Mesendoderm (in vitro differentiated cells): ENCODE measurements at regions not wholly inside any gene's neighbourhood (a gene's known extent, or its start where the extent isn't known, plus 50 kb on each side); places are given as distances from the start of the nearest gene placed in this dataset.
"Not testable (repeated sequence)": the region's sequence is repeated elsewhere in the genome, so short reads cannot be mapped to it uniquely, and the experiment has no call there.

Source experiments
- DNase-seq: peaks from one replicate; pipeline ENCODE4 v3.0.0; 2013
- H2AK5ac ChIP-seq: 2 replicates; pipeline ENCODE4 v1.6.1; 2013; ENCODE audit warnings: low read length, inconsistent platforms
- H2BK120ac ChIP-seq: 2 replicates; pipeline ENCODE4 v1.6.1; 2013; ENCODE audit warnings: low read depth, mild to moderate bottlenecking, low read length, moderate library complexity, mixed read lengths
- H2BK15ac ChIP-seq: replicated peaks from 2 replicates; pipeline ENCODE4 v1.6.1; 2013; ENCODE audit warnings: low read depth, mild to moderate bottlenecking, moderate library complexity
- H2BK5ac ChIP-seq: 2 replicates; pipeline ENCODE4 v1.6.1; 2013; ENCODE audit warnings: low read length, inconsistent platforms
- H3K18ac ChIP-seq: 2 replicates; pipeline ENCODE4 v1.6.1; 2013; ENCODE audit warnings: mild to moderate bottlenecking, low read length, mixed read lengths
- H3K23ac ChIP-seq: one replicate; pipeline ENCODE4 v1.6.1; 2013; ENCODE audit warnings: low read length
- H3K27ac ChIP-seq: 2 replicates; pipeline ENCODE4 v1.5.1; 2013; ENCODE audit warnings: low read depth, mild to moderate bottlenecking, inconsistent platforms, low read length, moderate library complexity
- H3K27me3 ChIP-seq: 2 replicates; pipeline ENCODE4 v1.6.1; 2013; ENCODE audit warnings: low read length, control low read depth, mild to moderate bottlenecking, inconsistent platforms; ENCODE audit not compliant: insufficient read depth, poor library complexity
- H3K36me3 ChIP-seq: 2 replicates; pipeline ENCODE4 v1.6.1; 2013; ENCODE audit warnings: low read length, inconsistent platforms; ENCODE audit not compliant: control insufficient read depth, insufficient read depth
- H3K4ac ChIP-seq: one replicate; pipeline ENCODE4 v1.6.1; 2013; ENCODE audit warnings: low read depth, mild to moderate bottlenecking, low read length, moderate library complexity
- H3K4me1 ChIP-seq: 2 replicates; pipeline ENCODE4 v1.6.1; 2013; ENCODE audit warnings: low read depth, low read length, inconsistent platforms; ENCODE audit not compliant: control insufficient read depth
- H3K4me2 ChIP-seq: 2 replicates; pipeline ENCODE4 v1.6.1; 2013; ENCODE audit warnings: low read length
- H3K4me3 ChIP-seq: 2 replicates; pipeline ENCODE4 v1.5.1; 2013; ENCODE audit warnings: mild to moderate bottlenecking, low read length
- H3K56ac ChIP-seq: one replicate; pipeline ENCODE4 v1.6.1; 2013; ENCODE audit warnings: low read length
- H3K79me1 ChIP-seq: 2 replicates; pipeline ENCODE4 v1.6.1; 2013; ENCODE audit warnings: low read length, inconsistent platforms
- H3K79me2 ChIP-seq: 2 replicates; pipeline ENCODE4 v1.6.1; 2013; ENCODE audit warnings: mild to moderate bottlenecking, low read length; ENCODE audit not compliant: control insufficient read depth, insufficient read depth
- H3K9ac ChIP-seq: 2 replicates; pipeline ENCODE4 v1.6.1; 2013; ENCODE audit warnings: low read length, inconsistent platforms
- H4K5ac ChIP-seq: one replicate; pipeline ENCODE4 v1.6.1; 2013; ENCODE audit warnings: low read length
- H4K8ac ChIP-seq: one replicate; pipeline ENCODE4 v1.6.1; 2013; ENCODE audit warnings: low read depth, mild to moderate bottlenecking, control low read depth, low read length, moderate library complexity
- WGBS: extraction: QIAGEN DNeasy Blood & Tissue Kit; methylation state at CpG from one replicate; pipeline ENCODE4 v1.1.7; 2013; ENCODE audit warnings: low lambda C conversion rate, missing lambda C conversion rate; ENCODE audit not compliant: insufficient coverage; ENCODE audit errors: extremely low coverage; 5-methylcytosine and 5-hydroxymethylcytosine counted together

GRCh38 chr6:18543051-18543450 lies 155.9 kb downstream of the RNF144B start:
- Histone ChIP-seq H2BK15ac (no peak overlapping the region), H4K5ac (no peak overlapping the region), H3K4me1 (no peaks in the 10 kb centered on the region), H2BK120ac (no peak overlapping the region), H2AK5ac (no peak overlapping the region), H3K4me2 (no peak overlapping the region), H3K27me3 (no peaks in the 10 kb centered on the region), H3K9ac (no peak overlapping the region), H3K36me3 (no peaks in the 10 kb centered on the region), H3K4me3 (no peak overlapping the region), H3K79me1 (no peaks in the 10 kb centered on the region), H3K79me2 (no peaks in the 10 kb centered on the region), H4K8ac (no peak overlapping the region), H3K27ac (no peak overlapping the region), H2BK5ac (no peak overlapping the region), H3K23ac (no peak overlapping the region), H3K56ac (no peak overlapping the region), H3K18ac (no peak overlapping the region), H3K4ac (no peak overlapping the region)
- no peak for DNase-seq
- no CpG with 5 or more reads among the region's 6 CpGs for WGBS

DNA sequence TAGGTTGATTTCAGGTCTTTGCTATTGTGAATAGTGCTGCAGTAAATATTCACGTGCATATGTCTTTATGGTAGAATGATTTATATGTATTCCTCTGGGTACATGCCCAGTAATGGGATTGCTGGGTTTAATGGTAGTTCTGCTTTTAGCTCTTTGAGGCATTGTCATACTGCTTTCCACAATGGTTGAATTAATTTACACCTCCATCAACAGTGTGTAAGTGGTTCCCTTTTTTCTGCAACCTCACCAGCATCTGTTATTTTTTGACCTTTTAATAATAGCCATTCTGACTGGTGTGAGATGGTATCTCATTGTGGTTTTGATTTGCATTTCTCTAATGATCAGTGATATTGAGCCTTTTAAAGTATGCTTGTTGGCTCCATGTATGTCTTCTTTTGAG lies 158.0 kb downstream of the RNF144B start:
- no CpG with 5 or more reads among the region's 1 CpG for WGBS
- DNase-seq, result not testable (repeated sequence)

GRCh38 chr6:18545726-18546125 lies 158.6 kb downstream of the RNF144B start:
- Histone ChIP-seq H3K23ac (no peak overlapping the region), H3K4me3 (no peak overlapping the region), H3K56ac (no peak overlapping the region), H3K27ac (no peak overlapping the region), H4K8ac (no peak overlapping the region), H2BK15ac (no peak overlapping the region), H3K79me2 (no peaks in the 10 kb centered on the region), H3K4me1 (no peaks in the 10 kb centered on the region), H3K4ac (no peak overlapping the region), H2BK120ac (no peak overlapping the region), H3K4me2 (no peak overlapping the region), H3K9ac (no peak overlapping the region), H2AK5ac (no peak overlapping the region), H3K18ac (no peak overlapping the region), H2BK5ac (no peak overlapping the region), H3K36me3 (no peaks in the 10 kb centered on the region), H3K27me3 (no peaks in the 10 kb centered on the region), H4K5ac (no peak overlapping the region), H3K79me1 (no peaks in the 10 kb centered on the region)
- DNase-seq, result no peak

More for the DNA sequence above, 158.0 kb downstream of the RNF144B start:
- H3K23ac ChIP-seq, H3K36me3 ChIP-seq, H3K4me3 ChIP-seq, H2BK15ac ChIP-seq, H4K5ac ChIP-seq, H2BK5ac ChIP-seq, H4K8ac ChIP-seq, H2BK120ac ChIP-seq, H2AK5ac ChIP-seq, H3K4me1 ChIP-seq, H3K18ac ChIP-seq, H3K27me3 ChIP-seq, H3K27ac ChIP-seq, H3K4ac ChIP-seq, H3K56ac ChIP-seq, H3K79me1 ChIP-seq, H3K9ac ChIP-seq, H3K4me2 ChIP-seq, H3K79me2 ChIP-seq: not testable (repeated sequence)

GRCh38 chr6:18550119-18550518 lies 163.0 kb downstream of the RNF144B start:
- no peak overlapping the region for H2BK120ac ChIP-seq
- H3K56ac ChIP-seq, result no peak overlapping the region
- H3K36me3 ChIP-seq, result no peaks in the 10 kb centered on the region
- H3K4me1 ChIP-seq, result no peaks in the 10 kb centered on the region
- no CpG with 5 or more reads among the region's 3 CpGs for WGBS
- H3K9ac ChIP-seq, result no peak overlapping the region
- no peak for DNase-seq
- no peak overlapping the region for H2AK5ac ChIP-seq
- no peaks in the 10 kb centered on the region for H3K27me3 ChIP-seq
- H3K79me2 ChIP-seq, result no peaks in the 10 kb centered on the region
- H4K8ac ChIP-seq, result no peak overlapping the region
- H3K4me3 ChIP-seq, result no peak overlapping the region
- H2BK5ac ChIP-seq, result no peak overlapping the region
- no peaks in the 10 kb centered on the region for H3K79me1 ChIP-seq
- no peak overlapping the region for H3K4ac ChIP-seq
- H3K23ac ChIP-seq, result no peak overlapping the region
- H3K4me2 ChIP-seq, result no peak overlapping the region
- H3K18ac ChIP-seq, result no peak overlapping the region
- H3K27ac ChIP-seq, result no peak overlapping the region
- no peak overlapping the region for H4K5ac ChIP-seq
- H2BK15ac ChIP-seq, result no peak overlapping the region

GRCh38 chr6:18551228-18551627 lies 164.1 kb downstream of the RNF144B start:
- Histone ChIP-seq H3K27ac (no peak overlapping the region), H3K79me2 (no peaks in the 10 kb centered on the region), H3K79me1 (no peaks in the 10 kb centered on the region), H2BK15ac (no peak overlapping the region), H3K4me1 (no peaks in the 10 kb centered on the region), H3K27me3 (no peaks in the 10 kb centered on the region), H3K23ac (no peak overlapping the region), H3K18ac (no peak overlapping the region), H3K4me2 (no peak overlapping the region), H2BK120ac (no peak overlapping the region), H3K4me3 (no peak overlapping the region), H3K4ac (no peak overlapping the region), H2AK5ac (no peak overlapping the region), H4K8ac (no peak overlapping the region), H4K5ac (no peak overlapping the region), H3K56ac (no peak overlapping the region), H3K36me3 (no peaks in the 10 kb centered on the region), H2BK5ac (no peak overlapping the region), H3K9ac (no peak overlapping the region)
- DNase-seq, result no peak
- WGBS, result no CpG with 5 or more reads among the region's 2 CpGs

- Histone ChIP-seq H3K4me2 (no peak overlapping the region), H3K18ac (no peak overlapping the region), H2BK5ac (no peak overlapping the region), H3K27me3 (no peaks in the 10 kb centered on the region), H4K5ac (no peak overlapping the region), H3K23ac (no peak overlapping the region), H3K79me2 (no peaks in the 10 kb centered on the region), H2BK120ac (no peak overlapping the region), H3K27ac (no peak overlapping the region), H3K36me3 (no peaks in the 10 kb centered on the region), H2AK5ac (no peak overlapping the region), H3K79me1 (no peaks in the 10 kb centered on the region), H3K4me3 (no peak overlapping the region), H3K4me1 (no peaks in the 10 kb centered on the region), H3K56ac (no peak overlapping the region), H4K8ac (no peak overlapping the region), H2BK15ac (no peak overlapping the region), H3K4ac (no peak overlapping the region), H3K9ac (no peak overlapping the region)
- no CpG with 5 or more reads among the region's 2 CpGs for WGBS
- DNase-seq, result no peak
Observed at GRCh38 chr6:18555750-18556149, 168.6 kb downstream of the RNF144B start.
